ENCODE measurements at regions not wholly inside any gene's neighbourhood (a gene's known extent, or its start where the extent isn't known, plus 50 kb on each side); places are given as distances from the start of the nearest gene placed in this dataset.
A peak's percentile ranks its signal among the peaks of the same experiment; 100 is the strongest.

DNA sequence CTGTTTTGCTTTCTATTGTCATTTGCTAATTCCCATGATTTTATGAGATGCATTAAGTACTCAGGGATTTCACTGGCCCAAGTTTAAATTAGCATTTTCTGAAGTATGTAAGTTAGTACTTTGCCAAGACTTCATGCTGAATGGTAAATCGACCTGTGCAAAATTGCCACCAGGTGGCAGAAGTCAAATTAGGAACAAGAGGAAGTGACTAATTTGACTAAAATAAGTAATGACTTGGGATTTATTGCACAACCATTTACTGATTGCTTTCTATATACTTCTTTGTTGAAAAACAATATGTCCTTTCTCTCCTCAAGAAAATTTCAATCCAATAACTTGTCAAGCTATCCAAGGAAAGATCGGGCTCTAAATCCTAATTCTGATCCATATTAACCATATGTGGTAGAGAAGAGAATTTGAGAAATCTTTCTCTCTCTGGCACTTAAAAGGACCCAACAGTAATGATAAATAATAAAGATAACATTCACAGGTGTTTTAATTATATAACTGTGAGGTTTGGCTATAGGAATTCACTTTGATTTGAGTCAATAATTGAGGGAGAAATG is 253.7 kb upstream of the CHORDC1 start:
- no peak overlapping the region for H4K8ac ChIP-seq (ENCODE audit: low read depth in 2 of 2, low read length in 2 of 2)
- DNase-seq (peak; percentile 0), ATAC-seq (ENCODE audit: low read depth) (no peak)
- dilution Hi-C loops (cut with HindIII; ENCODE audit: low sequenced_read_pairs, unreplicated experiment) (no loop called here), in situ Hi-C loops (cut with MboI; ENCODE audit: low sequenced_read_pairs) (no loop called here), intact Hi-C loops (cut with micrococcal nuclease) (no loop called here)
- H3K4me2 ChIP-seq (ENCODE audit: low read depth, low read length), result no peak overlapping the region
- H3K4ac ChIP-seq (ENCODE audit: low read depth, low read length), result no peak overlapping the region
- no peaks in the 10 kb centered on the region for H3K36me3 ChIP-seq (ENCODE audit: control insufficient read depth, insufficient read depth, low read length)
- H2BK20ac ChIP-seq (ENCODE audit: low read depth, low read length), result no peak overlapping the region
- no peak overlapping the region for H3K4me3 ChIP-seq (ENCODE audit: insufficient read depth, low read depth, low read length)
- no peak overlapping the region for H2AFZ ChIP-seq (replicated peaks; ENCODE audit: low read length, poor library complexity)
- H3K9me3 ChIP-seq (ENCODE audit: control insufficient read depth, insufficient read depth, low read length), result 0 out of 2 replicates have a peak, but pooled peaks cover 2% of the 10 kb centered on the region
- WGBS, 2 experiments (ENCODE audit: extremely low coverage in 2 of 2, insufficient read length in 1 of 2), result no CpG with 5 or more reads among the region's 2 CpGs
- H2AK5ac ChIP-seq (ENCODE audit: low read depth, low read length), result no peak overlapping the region
- H3K23ac ChIP-seq (ENCODE audit: low read depth, low read length), result no peak overlapping the region
- no peaks in the 10 kb centered on the region for H3K27me3 ChIP-seq (ENCODE audit: control insufficient read depth, insufficient read depth, low read length)
- CTCF ChIA-PET, result no interaction called here
- 0 out of 2 replicates have a peak, but pooled peaks have one; percentile 10 for TF ChIP-seq CTCF (conservative IDR thresholded peaks at IDR 0.05; ENCODE audit: low read depth, low read length)
- TF ChIP-seq FOS (IDR thresholded peaks at IDR 0.05; ENCODE audit: low read depth, low read length), result no peak
- TF ChIP-seq RFX5 (IDR thresholded peaks at IDR 0.05; ENCODE audit: low read depth, low read length), result no peak
- peak; percentile 67 for TF ChIP-seq CEBPB (IDR thresholded peaks at IDR 0.05; ENCODE audit: low read depth, low read length)
- TF ChIP-seq RCOR1 (IDR thresholded peaks at IDR 0.05; ENCODE audit: insufficient replicate concordance, low read length), result no peak
- no peak for TF ChIP-seq BHLHE40 (IDR thresholded peaks at IDR 0.05; ENCODE audit: low read depth, low read length)
- TF ChIP-seq SMC3 (IDR thresholded peaks at IDR 0.05; ENCODE audit: low read depth, low read length), result no peak
- TF ChIP-seq RAD21 (IDR thresholded peaks at IDR 0.05; ENCODE audit: low read length), result no peak
- no peak for TF ChIP-seq MXI1 (IDR thresholded peaks at IDR 0.05; ENCODE audit: borderline replicate concordance, low read depth, low read length)
- no peak for TF ChIP-seq CHD1 (IDR thresholded peaks at IDR 0.05; ENCODE audit: low read depth, low read length)
- H4K20me1 ChIP-seq (ENCODE audit: insufficient read depth, low read length), result no peaks in the 10 kb centered on the region
- no peak overlapping the region for H2BK15ac ChIP-seq (ENCODE audit: low read depth, low read length)
- no peak overlapping the region for H2BK120ac ChIP-seq (ENCODE audit: low read depth, low read length)
- H3K18ac ChIP-seq (ENCODE audit: low read depth, low read length), result no peak overlapping the region
- no peak overlapping the region for H4K91ac ChIP-seq (ENCODE audit: insufficient read depth, low read depth, low read length)
- no peak overlapping the region for H2AK9ac ChIP-seq (replicated peaks; ENCODE audit: low read depth, low read length, poor library complexity)
- no peak overlapping the region for H4K5ac ChIP-seq (ENCODE audit: low read depth, low read length)
- H2BK5ac ChIP-seq (ENCODE audit: low read depth, low read length, poor library complexity, severe bottlenecking), result no peak overlapping the region
- H3K27ac ChIP-seq (ENCODE audit: insufficient read depth, low read length), result no peak overlapping the region
- H3K79me1 ChIP-seq (ENCODE audit: low read depth in 1 of 2, low read length in 2 of 2), result no peaks in the 10 kb centered on the region
- no TSS peak for BruUV-seq (replicated peaks)
- no peaks in the 10 kb centered on the region for H3K9me1 ChIP-seq (ENCODE audit: insufficient read depth, low read length)
- POLR2A ChIA-PET (ENCODE audit: unreplicated experiment), result no interaction called here
- H3K4me1 ChIP-seq (ENCODE audit: control insufficient read depth, insufficient read depth, low read length), result no peaks in the 10 kb centered on the region
- no peak overlapping the region for H3K9ac ChIP-seq (ENCODE audit: low read depth, low read length)
- no peak overlapping the region for H3K56ac ChIP-seq (ENCODE audit: extremely low read depth, insufficient read depth, low read length)
- no peak overlapping the region for H3K14ac ChIP-seq (replicated peaks; ENCODE audit: low read depth, low read length)

All from IMR-90 (cell line).